GM12873 (cell line): ENCODE measurements at regions not wholly inside any gene's neighbourhood (a gene's known extent, or its start where the extent isn't known, plus 50 kb on each side); places are given as distances from the start of the nearest gene placed in this dataset.

ENCODE experiments used
- CTCF ChIP-seq: IDR thresholded peaks from 2 replicates; pipeline ENCODE4 v1.5.1; 2012; ENCODE audit warnings: low read depth, mild to moderate bottlenecking, moderate library complexity, low read length, control low read depth; ENCODE audit not compliant: insufficient read depth; ENCODE audit errors: missing control alignments

DNA sequence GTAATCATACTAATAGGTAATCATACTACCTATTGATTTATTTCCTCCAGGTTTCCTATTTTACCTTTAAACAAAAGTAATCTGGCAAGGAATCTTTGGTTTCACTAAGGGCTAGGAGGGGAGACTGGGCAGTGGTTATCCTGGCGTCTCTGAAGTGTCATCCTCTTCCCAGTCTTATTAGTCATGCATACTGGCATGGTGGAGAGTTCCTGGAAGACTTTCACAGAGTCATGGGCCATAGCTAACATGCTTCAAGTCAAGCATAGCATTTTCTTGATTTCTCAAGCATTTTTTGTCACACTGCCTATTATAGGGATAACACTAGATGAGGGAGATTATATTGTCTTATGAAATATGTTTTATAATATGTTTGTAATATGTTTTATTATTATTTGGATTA lies 64.0 kb upstream of the ASB17 start:
- no peak for TF ChIP-seq CTCF

DNA sequence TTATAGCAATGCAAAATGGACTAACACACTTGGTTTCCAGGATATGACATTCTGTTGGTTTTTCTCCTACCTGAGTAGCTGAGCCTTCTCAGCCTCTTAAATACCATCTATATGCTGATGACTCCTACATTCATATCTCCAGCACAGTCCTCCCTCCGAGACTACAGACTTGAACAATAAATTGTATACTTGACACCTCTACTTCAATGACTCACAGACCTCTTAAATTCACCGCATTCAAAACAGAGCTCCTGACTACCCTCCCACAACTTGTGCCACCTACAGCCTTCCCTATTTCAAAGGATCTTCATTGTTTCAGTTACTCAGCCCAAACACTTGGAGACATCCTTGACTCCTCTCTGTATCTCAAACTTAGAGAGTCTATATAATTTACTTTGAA lies 66.8 kb upstream of the ASB17 start:
- no peak for TF ChIP-seq CTCF

- no peak for TF ChIP-seq CTCF
Measured at GRCh38 chr1:76003946-76004345, 70.6 kb upstream of the ST6GALNAC3 start.

DNA sequence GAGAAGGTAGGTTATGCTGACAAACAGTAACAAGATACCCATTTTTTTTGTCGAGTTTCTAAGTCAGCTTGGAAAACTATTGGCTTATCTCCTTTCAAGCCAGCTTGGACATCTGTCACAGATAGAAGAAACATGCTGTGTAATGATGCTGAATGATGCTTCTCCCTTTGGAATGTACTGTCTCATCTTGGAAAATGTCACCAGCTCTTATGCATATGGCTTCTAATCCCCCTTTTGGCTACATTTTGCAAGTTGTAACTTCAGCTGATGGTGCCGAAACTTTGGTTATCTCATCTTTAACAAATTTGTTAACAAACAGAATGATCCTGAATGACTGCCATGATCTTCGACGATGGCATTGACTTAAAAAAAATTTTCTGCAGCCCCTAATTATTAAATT lies 68.8 kb upstream of the ST6GALNAC3 start:
- TF ChIP-seq CTCF: no peak

DNA sequence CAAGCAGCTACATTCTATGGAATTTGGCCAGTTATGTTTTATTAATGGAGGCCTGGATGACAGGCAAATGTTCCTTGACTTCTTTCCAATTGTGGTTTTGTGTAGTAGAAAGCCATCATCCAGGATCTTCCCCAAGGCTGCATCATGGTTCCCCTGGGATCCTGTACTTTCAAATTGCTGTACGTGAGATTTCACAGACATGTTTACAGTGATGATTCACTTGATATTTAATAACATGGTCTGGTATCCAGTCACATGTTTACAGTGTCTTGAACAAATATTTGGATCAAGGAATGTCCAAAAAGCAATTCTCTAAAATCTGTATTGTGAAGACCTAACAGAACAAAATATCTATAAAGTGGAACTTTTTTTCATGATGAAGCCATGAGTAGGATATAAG lies 68.3 kb upstream of the ST6GALNAC3 start:
- no peak for TF ChIP-seq CTCF

DNA sequence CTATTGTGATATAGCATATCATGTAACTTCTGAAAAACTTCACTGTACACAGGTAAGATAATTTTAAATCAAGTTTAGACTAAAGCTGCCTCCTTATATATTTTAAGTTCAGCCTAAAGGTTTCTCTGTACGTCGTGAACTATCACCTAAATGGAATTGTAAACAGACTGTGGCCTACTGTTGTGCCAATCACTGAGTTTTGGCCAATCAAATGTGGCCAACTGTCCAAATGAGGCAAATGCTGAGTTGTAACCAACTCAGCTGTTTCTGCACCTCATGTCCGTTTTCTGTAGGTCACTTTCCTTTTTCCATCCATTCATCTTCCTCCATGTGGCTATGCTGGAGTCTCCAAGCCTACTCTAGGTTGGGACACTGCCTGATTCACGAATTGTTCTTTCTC lies 63.7 kb upstream of the ST6GALNAC3 start:
- TF ChIP-seq CTCF: no peak

- TF ChIP-seq CTCF: no peak
Measured at GRCh38 chr1:76012341-76013205, 62.0 kb upstream of the ST6GALNAC3 start.
